Kidney (tissue), 13 donors: ENCODE measurements at regions not wholly inside any gene's neighbourhood (a gene's known extent, or its start where the extent isn't known, plus 50 kb on each side); places are given as distances from the start of the nearest gene placed in this dataset.

Experiments used
- DNase-seq, 5 donors: peaks; one replicate each; pipeline ENCODE4 v3.0.0-alpha.2; 2013 to 2020
- FAIRE-seq: peaks from 2 replicates; lab custom pipeline; 2012; peaks lifted over from hg19 to GRCh38; lab: Jason Lieb, UNC
- H3K27ac ChIP-seq, 2 donors: one replicate each; pipeline ENCODE4 v1.7.0; 2013; ENCODE audit warnings: low read depth in 2 of 2, low read length in 2 of 2, inconsistent platforms in 1 of 2
- H3K27me3 ChIP-seq: one replicate; pipeline ENCODE4 v1.7.1; 2013; ENCODE audit warnings: low read length, inconsistent platforms; ENCODE audit not compliant: control insufficient read depth, insufficient read depth
- H3K36me3 ChIP-seq, 3 donors: one replicate each; pipeline versions ENCODE4 v1.7.0 to v1.7.1; 2013; ENCODE audit warnings: low read length in 3 of 3, control low read depth in 1 of 3, inconsistent platforms in 1 of 3; ENCODE audit not compliant: insufficient read depth in 3 of 3, control insufficient read depth in 2 of 3
- H3K4me1 ChIP-seq, 3 donors: one replicate each; pipeline versions ENCODE4 v1.7.0 to v1.7.1; 2013; ENCODE audit warnings: low read length in 3 of 3, inconsistent platforms in 1 of 3, low read depth in 1 of 3; ENCODE audit not compliant: control insufficient read depth in 2 of 3, insufficient read depth in 2 of 3
- H3K4me3 ChIP-seq, 3 donors: one replicate each; pipeline versions ENCODE4 v1.7.0 to v1.8.1; 2013; ENCODE audit warnings: low read length in 3 of 3, control low read depth in 1 of 3, inconsistent platforms in 1 of 3
- H3K9ac ChIP-seq, 3 donors: one replicate each; pipeline versions ENCODE4 v1.7.0 to v1.7.1; 2013; ENCODE audit warnings: low read length in 3 of 3, control low read depth in 1 of 3, inconsistent platforms in 1 of 3
- H3K9me3 ChIP-seq, 3 donors: one replicate each; pipeline versions ENCODE4 v1.7.0 to v1.7.1; 2013; ENCODE audit warnings: low read length in 3 of 3, control low read depth in 1 of 3, inconsistent platforms in 1 of 3; ENCODE audit not compliant: control insufficient read depth in 2 of 3, insufficient read depth in 1 of 3
- intact Hi-C: fragments of 100-400 bp; cut with DNase I; formaldehyde crosslinking; loops from one replicate; pipeline ENCODE4 v1.11.1; 2022
- TF ChIP-seq, protein P1 (sequence below): IDR thresholded peaks from 3 replicates; pipeline ENCODE4 v1.5.1; 2012; ENCODE audit warnings: mild to moderate bottlenecking, moderate library complexity, borderline replicate concordance; ENCODE audit not compliant: insufficient read depth; ENCODE audit errors: extremely low read depth
- donor health status: control.
- donor health status: control.
- donor health status: control.
- donor health status: control.
- donor health status: control.
- donor health status: DM: yes; HTN: yes; CAD: no.
- donor health status: Normal renal cell carcinoma (clear cell type).

DNA sequence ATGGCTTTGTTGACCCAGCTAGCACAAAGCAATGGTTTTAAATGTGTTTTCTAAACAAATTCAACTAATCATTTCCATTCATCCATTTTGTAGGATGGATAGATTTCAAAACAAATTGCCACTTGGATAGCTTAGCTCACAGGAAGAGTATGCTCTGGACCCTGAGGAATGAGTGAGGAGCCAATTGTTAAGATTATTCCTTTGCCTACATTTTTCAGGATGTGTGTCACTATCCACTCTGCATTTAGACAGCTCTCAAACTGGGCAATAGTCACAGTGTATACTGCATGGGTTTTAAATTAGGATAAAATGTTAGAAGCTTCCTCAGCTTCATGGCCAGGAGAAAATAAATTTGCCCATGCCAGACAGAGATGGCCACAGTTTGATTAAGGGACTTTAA, 605.6 kb upstream of the TEX47 start:
- Histone ChIP-seq H3K27ac (no peak overlapping the region), H3K36me3 (no peaks in the 10 kb centered on the region), H3K9ac (no peak overlapping the region), H3K27me3 (no peaks in the 10 kb centered on the region), H3K4me1 (no peaks in the 10 kb centered on the region), H3K9me3 (no peaks in the 10 kb centered on the region), H3K4me3 (no peak overlapping the region)
- intact Hi-C loops: no loop called here
- TF ChIP-seq, protein P1, sequence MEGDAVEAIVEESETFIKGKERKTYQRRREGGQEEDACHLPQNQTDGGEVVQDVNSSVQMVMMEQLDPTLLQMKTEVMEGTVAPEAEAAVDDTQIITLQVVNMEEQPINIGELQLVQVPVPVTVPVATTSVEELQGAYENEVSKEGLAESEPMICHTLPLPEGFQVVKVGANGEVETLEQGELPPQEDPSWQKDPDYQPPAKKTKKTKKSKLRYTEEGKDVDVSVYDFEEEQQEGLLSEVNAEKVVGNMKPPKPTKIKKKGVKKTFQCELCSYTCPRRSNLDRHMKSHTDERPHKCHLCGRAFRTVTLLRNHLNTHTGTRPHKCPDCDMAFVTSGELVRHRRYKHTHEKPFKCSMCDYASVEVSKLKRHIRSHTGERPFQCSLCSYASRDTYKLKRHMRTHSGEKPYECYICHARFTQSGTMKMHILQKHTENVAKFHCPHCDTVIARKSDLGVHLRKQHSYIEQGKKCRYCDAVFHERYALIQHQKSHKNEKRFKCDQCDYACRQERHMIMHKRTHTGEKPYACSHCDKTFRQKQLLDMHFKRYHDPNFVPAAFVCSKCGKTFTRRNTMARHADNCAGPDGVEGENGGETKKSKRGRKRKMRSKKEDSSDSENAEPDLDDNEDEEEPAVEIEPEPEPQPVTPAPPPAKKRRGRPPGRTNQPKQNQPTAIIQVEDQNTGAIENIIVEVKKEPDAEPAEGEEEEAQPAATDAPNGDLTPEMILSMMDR: no peak
- DNase-seq: no peak
- FAIRE-seq: no peak

DNA sequence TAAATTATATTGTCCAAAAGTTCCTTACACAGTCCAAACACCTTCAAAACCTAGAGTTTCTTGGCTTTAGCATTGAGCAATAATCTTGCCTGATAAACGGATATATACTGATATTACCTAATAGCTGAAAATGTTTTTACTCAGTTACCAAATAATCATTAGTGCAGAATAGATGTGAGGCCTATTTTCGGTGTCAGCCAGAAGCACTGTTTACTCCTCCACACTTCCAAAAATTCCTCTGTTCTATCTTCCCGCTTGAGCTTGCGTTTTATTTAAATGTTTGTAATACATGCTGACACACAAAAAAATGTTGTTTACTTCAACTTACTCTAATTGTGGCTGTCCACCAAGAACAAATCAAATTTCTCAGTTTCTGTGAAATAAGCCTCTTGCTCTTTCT, 606.2 kb upstream of the TEX47 start:
- Histone ChIP-seq H3K36me3 (no peaks in the 10 kb centered on the region), H3K4me3 (no peak overlapping the region), H3K27ac (no peak overlapping the region), H3K9ac (no peak overlapping the region), H3K4me1 (no peaks in the 10 kb centered on the region), H3K27me3 (no peaks in the 10 kb centered on the region), H3K9me3 (no peaks in the 10 kb centered on the region)
- no peak for FAIRE-seq
- intact Hi-C loops: no loop called here
- TF ChIP-seq, protein P1: no peak
- DNase-seq: no peak

DNA sequence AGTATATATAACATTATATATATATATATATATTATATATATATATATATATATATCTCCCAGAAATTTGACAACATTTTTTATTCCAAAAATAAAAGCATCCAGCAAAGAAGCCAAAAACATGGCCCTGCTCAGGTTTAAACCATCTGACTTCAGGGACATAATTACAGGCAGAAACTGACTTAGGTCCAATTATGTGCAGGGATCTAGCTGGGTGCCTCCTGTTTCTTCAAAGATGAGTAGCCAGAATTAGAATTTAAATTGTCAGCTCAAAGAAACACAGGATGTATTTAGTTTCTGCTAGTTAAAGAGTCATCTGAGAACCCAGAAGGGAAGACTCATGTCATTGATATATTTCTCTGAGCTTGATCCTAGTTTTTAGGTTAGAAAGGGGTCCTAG, 656.4 kb upstream of the TEX47 start:
- intact Hi-C loops: no loop called here
- Histone ChIP-seq H3K9me3 (no peaks in the 10 kb centered on the region), H3K4me3 (no peak overlapping the region), H3K9ac (no peak overlapping the region), H3K27me3 (no peaks in the 10 kb centered on the region), H3K27ac (no peak overlapping the region), H3K4me1 (no peaks in the 10 kb centered on the region), H3K36me3 (no peaks in the 10 kb centered on the region)
- TF ChIP-seq, protein P1: no peak
- FAIRE-seq (no peak), DNase-seq (peak in 2 of 5 donors; percentile 16 to 25)

DNA sequence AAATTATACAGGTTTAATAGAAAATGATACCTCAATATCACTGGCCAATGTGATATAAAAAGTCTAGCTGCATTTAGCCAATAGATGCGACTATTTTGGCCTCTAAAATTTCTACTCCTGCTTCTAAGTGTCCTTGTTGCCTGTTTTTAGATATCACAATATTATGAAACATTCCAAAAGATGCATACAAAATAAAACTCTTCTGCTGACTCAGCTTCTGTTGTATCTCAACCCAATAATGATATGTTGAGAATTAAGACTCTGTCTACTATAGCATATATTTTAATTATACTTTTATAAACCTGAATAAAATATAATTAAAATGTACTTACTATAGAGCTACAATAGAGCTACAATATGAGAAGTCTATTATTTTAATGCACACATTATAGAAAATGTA, 661.0 kb upstream of the TEX47 start:
- TF ChIP-seq, protein P1: no peak
- no peaks in the 10 kb centered on the region for H3K27me3 ChIP-seq
- H3K9me3 ChIP-seq: no peaks in the 10 kb centered on the region
- no peak for FAIRE-seq
- H3K4me1 ChIP-seq: no peaks in the 10 kb centered on the region
- no peak overlapping the region for H3K9ac ChIP-seq
- intact Hi-C loops: no loop called here
- no peak overlapping the region for H3K27ac ChIP-seq
- DNase-seq: no peak
- H3K36me3 ChIP-seq: no peaks in the 10 kb centered on the region
- no peak overlapping the region for H3K4me3 ChIP-seq
